Natural killer cell (primary cell): ENCODE measurements at regions not wholly inside any gene's neighbourhood (a gene's known extent, or its start where the extent isn't known, plus 50 kb on each side); places are given as distances from the start of the nearest gene placed in this dataset.

Experiments used
- ATAC-seq, 3 donors: fragments of 150-1000 bp in 2 of 3; fragments of 200-7000 bp in 1 of 3; cut with Tn5 transposase; 1 replicate in 1 of 3; 2 replicates in 2 of 3; pipeline ENCODE4 v1.10.0; 2021; ENCODE audit warnings: mild to moderate bottlenecking in 2 of 3, moderate library complexity in 2 of 3
- DNase-seq, 2 donors: peaks; one replicate each; pipeline versions ENCODE4 v3.0.0 to v3.0.0-alpha.2; 2013 to 2021; ENCODE audit warnings: mixed read lengths in 1 of 2
- H3K27ac ChIP-seq: one replicate; pipeline ENCODE4 v1.5.1; 2013; ENCODE audit warnings: mild to moderate bottlenecking, low read length
- H3K27me3 ChIP-seq: one replicate; pipeline ENCODE4 v1.6.1; 2013; ENCODE audit warnings: low read length; ENCODE audit not compliant: control insufficient read depth, insufficient read depth
- H3K36me3 ChIP-seq: one replicate; pipeline ENCODE4 v1.6.1; 2013; ENCODE audit warnings: low read length; ENCODE audit not compliant: control insufficient read depth, insufficient read depth
- H3K4me1 ChIP-seq: one replicate; pipeline ENCODE4 v1.6.1; 2013; ENCODE audit warnings: low read length; ENCODE audit not compliant: control insufficient read depth, insufficient read depth
- H3K4me3 ChIP-seq: one replicate; pipeline ENCODE4 v1.5.1; 2013; ENCODE audit warnings: low read length
- H3K9me3 ChIP-seq: one replicate; pipeline ENCODE4 v1.6.1; 2013; ENCODE audit warnings: low read length; ENCODE audit not compliant: control insufficient read depth, insufficient read depth
- H3K27ac Mint-ChIP-seq, 2 donors: one replicate each; pipeline ENCODE4 v1.8.0; 2022; ENCODE audit warnings: mild to moderate bottlenecking in 2 of 2, mixed read lengths in 2 of 2, moderate library complexity in 1 of 2
- H3K27me3 Mint-ChIP-seq, 2 donors: one replicate each; pipeline ENCODE4 v1.8.0; 2022; ENCODE audit warnings: low read depth in 2 of 2, mixed read lengths in 2 of 2
- H3K36me3 Mint-ChIP-seq: one replicate; pipeline ENCODE4 v1.8.0; 2022; ENCODE audit warnings: mixed read lengths
- H3K4me1 Mint-ChIP-seq, 2 donors: one replicate each; pipeline ENCODE4 v1.8.0; 2022; ENCODE audit warnings: mixed read lengths in 2 of 2
- H3K4me3 Mint-ChIP-seq: one replicate; pipeline ENCODE4 v1.8.0; 2022; ENCODE audit warnings: mild to moderate bottlenecking, moderate library complexity, mixed read lengths
- H3K9me3 Mint-ChIP-seq, 2 donors: one replicate each; pipeline ENCODE4 v1.8.0; 2022; ENCODE audit warnings: mixed read lengths in 2 of 2
- CTCF ChIP-seq: fragments of 200-600 bp; IDR thresholded peaks from one replicate; pipeline ENCODE4 v1.8.0; 2022; ENCODE audit warnings: antibody characterized with exemption
- WGBS: methylation state at CpG from one replicate; pipeline ENCODE4 v1.1.7; 2013; ENCODE audit warnings: missing lambda C conversion rate; ENCODE audit not compliant: insufficient coverage; 5-methylcytosine and 5-hydroxymethylcytosine counted together
- intact Hi-C: fragments of 100-400 bp; cut with micrococcal nuclease; formaldehyde crosslinking; loops from one replicate; pipeline ENCODE4 v1.14.2; 2022

GRCh38 chr7:36032361-36032818 is 120.7 kb upstream of the EEPD1 start:
- Histone ChIP-seq H3K4me1 (no peaks in the 10 kb centered on the region), H3K27me3 (no peaks in the 10 kb centered on the region), H3K4me3 (no peak overlapping the region), H3K36me3 (no peaks in the 10 kb centered on the region), H3K27ac (no peak overlapping the region), H3K9me3 (no peaks in the 10 kb centered on the region)
- H3K9me3 Mint-ChIP-seq, result no peaks in the 10 kb centered on the region
- H3K27me3 Mint-ChIP-seq, result peaks cover 22 to 28% of the 10 kb centered on the region in 2 donors
- no peak for TF ChIP-seq CTCF
- WGBS, result 81% methylated on average over 5 of the region's 5 CpGs
- no peak for DNase-seq
- no peaks in the 10 kb centered on the region for H3K4me1 Mint-ChIP-seq
- no peak for ATAC-seq
- H3K4me3 Mint-ChIP-seq, result no peak overlapping the region
- H3K36me3 Mint-ChIP-seq, result no peaks in the 10 kb centered on the region
- intact Hi-C loops, result no loop called here
- H3K27ac Mint-ChIP-seq, result no peak overlapping the region

GRCh38 chr7:36034020-36034419 is 119.0 kb upstream of the EEPD1 start:
- intact Hi-C loops, result no loop called here
- no peak for TF ChIP-seq CTCF
- Histone ChIP-seq H3K4me3 (no peak overlapping the region), H3K27me3 (no peaks in the 10 kb centered on the region), H3K4me1 (no peaks in the 10 kb centered on the region), H3K36me3 (no peaks in the 10 kb centered on the region), H3K9me3 (no peaks in the 10 kb centered on the region), H3K27ac (no peak overlapping the region)
- 89% methylated on average over 4 of the region's 4 CpGs for WGBS
- Mint-ChIP-seq H3K4me3 (no peak overlapping the region), H3K36me3 (no peaks in the 10 kb centered on the region), H3K27me3 (peaks cover 19 to 22% of the 10 kb centered on the region in 2 donors), H3K4me1 (no peaks in the 10 kb centered on the region), H3K27ac (no peak overlapping the region), H3K9me3 (no peaks in the 10 kb centered on the region)
- no peak for ATAC-seq
- DNase-seq, result no peak

- Mint-ChIP-seq H3K36me3 (no peaks in the 10 kb centered on the region), H3K9me3 (no peaks in the 10 kb centered on the region), H3K4me3 (no peak overlapping the region), H3K27ac (no peak overlapping the region), H3K4me1 (no peaks in the 10 kb centered on the region), H3K27me3 (peaks cover 22 to 28% of the 10 kb centered on the region in 2 donors)
- no peak for TF ChIP-seq CTCF
- Histone ChIP-seq H3K4me3 (no peak overlapping the region), H3K27ac (no peak overlapping the region), H3K36me3 (no peaks in the 10 kb centered on the region), H3K27me3 (no peaks in the 10 kb centered on the region), H3K9me3 (no peaks in the 10 kb centered on the region), H3K4me1 (no peaks in the 10 kb centered on the region)
- no peak for ATAC-seq
- DNase-seq, result no peak
- intact Hi-C loops, result no loop called here
- WGBS, result 91% methylated on average over 7 of the region's 7 CpGs
These were observed 117.9 kb upstream of the EEPD1 start for GRCh38 chr7:36035186-36035585.

GRCh38 chr7:36036590-36036989 is 116.5 kb upstream of the EEPD1 start:
- DNase-seq (no peak), ATAC-seq (no peak)
- Mint-ChIP-seq H3K4me3 (no peak overlapping the region), H3K27ac (no peak overlapping the region), H3K27me3 (peaks cover 18 to 28% of the 10 kb centered on the region in 2 donors), H3K36me3 (no peaks in the 10 kb centered on the region), H3K9me3 (no peaks in the 10 kb centered on the region), H3K4me1 (no peaks in the 10 kb centered on the region)
- Histone ChIP-seq H3K27me3 (no peaks in the 10 kb centered on the region), H3K4me1 (no peaks in the 10 kb centered on the region), H3K9me3 (no peaks in the 10 kb centered on the region), H3K4me3 (no peak overlapping the region), H3K36me3 (no peaks in the 10 kb centered on the region), H3K27ac (no peak overlapping the region)
- intact Hi-C loops, result no loop called here
- WGBS, result 82% methylated on average over 4 of the region's 4 CpGs
- TF ChIP-seq CTCF, result no peak
